Hematopoietic multipotent progenitor cell treated with erythropoietin and hydrocortisone succinate and interleukin-3 and kit ligand, for 6 days (in vitro differentiated cells): ENCODE measurements at regions not wholly inside any gene's neighbourhood (a gene's known extent, or its start where the extent isn't known, plus 50 kb on each side); places are given as distances from the start of the nearest gene placed in this dataset.
"Not testable (repeated sequence)": the region's sequence is repeated elsewhere in the genome, so short reads cannot be mapped to it uniquely, and the experiment has no call there.

Source experiments
- DNase-seq: peaks from one replicate; pipeline ENCODE4 v3.0.0-alpha.2; 2015

DNA sequence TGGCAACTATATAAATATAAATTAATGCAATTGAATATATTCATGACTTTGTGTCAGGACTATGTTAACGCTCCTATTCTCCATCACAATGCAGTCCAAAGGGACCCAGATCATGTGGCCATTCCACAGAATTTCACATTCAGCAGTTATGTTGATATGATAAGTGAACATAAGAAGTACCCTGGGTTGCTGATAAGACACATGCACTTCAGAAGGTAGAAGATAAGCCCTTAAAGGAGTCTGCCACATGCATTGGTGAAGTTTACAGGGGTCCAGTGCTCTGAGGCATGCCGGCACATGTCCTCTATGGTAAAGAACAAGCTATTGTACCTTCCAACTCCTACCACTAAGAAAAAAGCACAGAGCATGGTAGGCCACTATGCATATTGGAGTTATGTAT, 76.4 kb downstream of the PHAX start:
- DNase-seq = peak; percentile 85

DNA sequence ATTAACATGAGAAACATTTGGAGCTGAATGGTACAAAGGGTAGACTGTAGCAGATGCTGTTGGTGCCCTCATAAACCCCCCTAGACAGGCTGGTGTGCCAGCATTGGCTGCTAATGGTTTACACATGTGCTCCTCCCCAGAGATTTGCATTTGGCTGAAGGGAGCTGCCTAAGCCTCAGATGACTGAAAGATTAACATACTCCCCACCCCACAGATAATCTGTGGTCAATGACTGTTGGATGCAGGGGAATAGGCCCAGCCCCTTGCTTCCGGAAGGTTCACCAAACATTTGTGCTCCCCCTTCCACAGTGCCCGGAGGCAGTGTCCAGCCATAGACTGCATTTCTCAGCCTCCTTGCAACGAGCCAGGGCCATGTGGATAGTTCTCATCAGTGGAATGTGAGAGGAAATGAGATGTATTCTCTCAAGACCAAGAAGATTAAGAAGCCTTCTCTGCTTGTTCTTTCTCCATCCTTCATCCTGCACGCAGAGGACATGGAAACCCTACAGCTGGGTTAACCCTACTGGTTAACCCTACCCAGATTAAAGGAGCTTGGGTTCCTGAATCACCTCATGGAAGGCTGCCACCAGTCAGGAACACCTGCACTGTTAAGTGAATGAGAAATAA, 79.6 kb downstream of the PHAX start:
- peak; percentile 95 for DNase-seq

DNA sequence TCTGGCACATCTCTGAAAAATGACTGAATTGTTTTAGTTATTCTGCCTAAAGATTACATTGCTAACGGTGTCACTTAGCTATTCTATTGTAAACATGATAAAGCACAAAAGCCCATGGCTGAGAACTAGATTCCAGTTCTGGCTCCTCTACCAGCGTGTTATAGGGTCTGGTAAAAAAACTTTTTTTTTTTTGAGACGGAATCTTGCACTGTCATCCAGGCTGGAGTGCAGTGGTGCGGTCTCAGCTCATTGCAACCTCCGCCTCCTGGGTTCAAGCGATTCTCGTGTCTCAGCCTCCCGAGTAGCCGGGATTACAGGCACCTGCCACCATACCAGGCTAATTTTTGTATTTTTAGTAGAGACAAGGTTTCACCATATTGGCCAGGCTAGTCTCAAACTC, 80.6 kb downstream of the PHAX start:
- DNase-seq = not testable (repeated sequence)

DNA sequence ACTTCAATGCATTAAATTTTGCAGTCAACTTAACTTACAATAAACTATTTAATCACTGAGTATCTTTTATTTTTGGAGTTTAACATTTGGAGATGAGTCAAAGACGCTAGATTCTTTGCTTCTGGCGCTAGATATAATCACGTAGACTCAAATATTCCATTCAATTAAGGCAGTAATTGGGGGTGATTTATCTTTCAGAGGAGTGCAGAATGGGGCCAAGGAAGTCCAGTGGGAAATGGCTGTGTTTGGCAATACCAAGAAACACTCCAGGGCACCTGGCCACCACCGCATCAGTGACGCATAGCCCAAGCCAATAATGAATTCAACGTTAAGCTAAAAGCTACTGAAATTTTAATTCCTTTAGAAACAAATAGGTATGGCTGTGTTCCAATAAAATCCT, 81.2 kb downstream of the PHAX start:
- DNase-seq = no peak

- DNase-seq = no peak
These were observed 82.1 kb downstream of the PHAX start for GRCh38 chr5:126682856-126683255.

DNA sequence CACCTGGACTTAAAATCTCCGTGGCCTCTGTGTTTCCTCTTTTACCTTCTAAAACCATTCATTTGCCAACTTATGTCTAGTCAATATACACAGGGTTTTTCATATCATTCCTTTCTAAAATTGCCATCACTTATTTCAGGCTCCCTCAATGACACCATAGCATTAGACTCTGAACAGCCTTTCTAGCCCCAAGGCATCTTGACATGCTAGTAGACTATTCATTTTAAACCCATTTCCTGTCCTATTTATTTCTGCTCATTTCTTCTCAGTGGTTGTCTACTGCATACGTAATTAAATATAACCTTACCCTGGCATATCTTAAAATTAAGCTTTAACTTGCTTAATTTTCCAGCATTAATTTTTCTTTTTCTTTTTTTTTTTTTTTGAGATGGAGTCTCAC, 83.2 kb downstream of the PHAX start:
- DNase-seq = no peak

DNA sequence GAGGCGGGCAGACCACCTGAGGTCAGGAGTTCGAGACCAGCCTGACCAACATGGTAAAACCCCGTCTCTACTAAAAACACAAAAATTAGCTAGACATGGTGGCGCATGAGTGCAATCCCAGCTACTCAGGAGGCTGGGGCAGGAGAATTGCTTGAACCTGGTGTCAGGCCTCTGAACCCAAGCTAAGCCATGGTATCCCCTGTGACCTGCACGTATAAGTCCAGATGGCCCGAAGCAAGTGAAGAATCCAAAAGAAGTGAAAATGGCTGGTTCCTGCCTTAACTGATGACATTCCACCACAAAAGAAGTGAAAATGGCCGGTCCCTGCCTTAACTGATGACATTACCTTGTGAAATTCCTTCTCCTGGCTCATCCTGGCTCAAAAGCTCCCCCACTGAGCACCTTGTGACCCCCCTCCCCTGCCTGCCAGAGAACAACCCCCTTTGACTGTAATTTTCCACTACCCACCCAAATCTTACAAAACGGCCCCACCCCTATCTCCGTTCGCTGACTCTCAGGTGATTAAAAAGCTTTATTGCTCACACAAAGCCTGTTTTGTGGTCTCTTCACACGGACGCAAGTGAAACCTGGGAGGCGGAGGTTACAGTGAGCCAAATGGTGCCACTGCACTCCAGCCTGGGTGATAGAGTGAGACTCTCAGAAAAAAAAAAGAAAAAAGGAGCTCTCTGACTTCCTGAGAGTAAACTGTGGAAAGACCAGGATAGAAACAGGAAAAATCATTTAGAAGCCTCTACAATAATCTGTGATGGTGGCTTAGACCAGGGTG, 84.1 kb downstream of the PHAX start:
- not testable (repeated sequence) for DNase-seq

DNA sequence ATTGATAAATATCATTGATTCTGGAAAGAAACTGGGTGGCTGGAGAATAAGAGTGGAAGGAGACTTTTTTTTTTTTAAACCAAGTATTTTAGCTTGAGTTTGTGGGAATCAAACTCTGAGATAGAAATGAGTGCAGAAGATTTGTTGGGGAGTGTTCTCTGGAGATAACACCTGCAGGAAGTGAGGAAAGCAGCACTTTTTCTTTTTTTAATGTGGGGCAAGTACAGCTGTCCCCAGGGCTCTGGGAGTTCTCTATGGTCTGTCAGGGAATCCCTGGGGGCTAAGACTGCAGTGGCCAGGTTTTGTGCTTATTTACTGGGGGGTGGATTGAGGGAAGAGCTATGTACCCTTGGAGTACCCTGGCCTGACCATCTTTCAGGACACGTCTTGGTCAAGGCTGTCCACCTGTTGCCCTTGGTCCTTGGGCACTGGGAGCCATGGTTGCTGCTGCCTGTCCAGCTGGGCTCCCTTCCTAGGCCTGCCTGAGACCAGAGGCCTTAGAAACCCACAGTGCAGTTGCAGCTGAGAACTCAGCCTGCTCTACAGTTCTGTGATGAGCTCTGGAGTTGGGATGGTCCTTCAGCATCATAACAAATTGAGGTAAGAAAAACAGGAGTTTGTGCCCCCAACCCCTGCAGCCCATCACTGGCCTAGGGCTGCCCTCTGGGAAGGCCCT, 85.8 kb downstream of the PHAX start:
- DNase-seq = peak; percentile 70

DNA sequence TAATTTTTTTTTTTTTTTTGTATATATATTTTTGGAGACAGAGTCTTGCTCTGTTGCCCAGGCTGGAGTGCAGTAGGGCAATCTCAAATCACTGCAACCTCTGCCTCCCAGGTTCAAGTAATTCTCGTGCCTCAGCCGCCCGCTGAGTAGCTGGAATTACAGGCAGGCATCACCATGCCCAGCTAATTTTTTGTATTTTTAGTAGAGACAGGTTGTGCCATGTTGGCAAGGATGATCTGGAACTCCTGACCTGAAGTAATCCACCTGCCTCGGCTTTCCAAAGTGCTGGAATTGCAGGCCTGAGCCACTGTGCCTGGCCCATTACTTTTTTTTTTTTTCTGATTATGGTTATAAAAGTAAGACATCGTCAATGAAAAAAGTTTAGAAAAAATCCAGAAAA, 84.0 kb upstream of the LMNB1 start:
- DNase-seq = no peak

- DNase-seq = no peak
These were observed 83.1 kb upstream of the LMNB1 start for GRCh38 chr5:126693806-126694205.

DNA sequence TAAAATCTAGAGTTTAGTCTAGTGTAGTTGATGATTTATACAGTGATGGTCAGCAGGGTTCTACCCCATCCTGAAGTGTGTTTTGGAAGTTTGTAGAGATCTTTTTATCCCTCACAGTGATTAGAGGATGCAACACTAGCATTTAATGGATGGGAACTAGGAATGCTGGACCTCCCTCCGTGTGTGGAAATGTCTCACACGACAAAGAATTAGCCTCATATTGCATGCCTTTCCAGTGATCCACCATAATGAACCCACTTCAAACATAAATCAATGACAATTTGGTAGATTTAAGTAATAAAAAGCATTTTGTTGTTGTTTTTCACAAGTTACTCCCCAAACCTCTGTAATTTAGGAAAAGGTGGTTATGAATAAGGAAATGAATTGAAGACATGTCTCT, 82.5 kb upstream of the LMNB1 start:
- no peak for DNase-seq

DNA sequence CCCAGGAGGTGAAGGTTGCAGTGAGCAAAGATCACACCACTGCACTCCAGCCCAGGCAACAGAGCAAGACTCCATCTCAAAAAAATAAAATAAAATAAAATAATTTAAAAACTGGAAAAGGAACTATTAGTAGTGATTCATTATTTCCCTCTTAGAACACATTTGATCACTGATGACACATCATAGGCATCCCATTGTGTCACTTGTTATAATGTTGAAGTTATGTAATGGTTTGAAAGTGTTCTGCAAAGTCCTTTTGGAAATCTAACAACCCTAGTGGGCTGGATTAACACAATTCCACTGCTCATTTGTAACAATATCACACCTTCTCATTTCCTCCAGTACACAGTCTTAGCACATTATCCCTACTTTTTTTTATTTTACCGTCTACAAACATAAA, 81.8 kb upstream of the LMNB1 start:
- DNase-seq = no peak

DNA sequence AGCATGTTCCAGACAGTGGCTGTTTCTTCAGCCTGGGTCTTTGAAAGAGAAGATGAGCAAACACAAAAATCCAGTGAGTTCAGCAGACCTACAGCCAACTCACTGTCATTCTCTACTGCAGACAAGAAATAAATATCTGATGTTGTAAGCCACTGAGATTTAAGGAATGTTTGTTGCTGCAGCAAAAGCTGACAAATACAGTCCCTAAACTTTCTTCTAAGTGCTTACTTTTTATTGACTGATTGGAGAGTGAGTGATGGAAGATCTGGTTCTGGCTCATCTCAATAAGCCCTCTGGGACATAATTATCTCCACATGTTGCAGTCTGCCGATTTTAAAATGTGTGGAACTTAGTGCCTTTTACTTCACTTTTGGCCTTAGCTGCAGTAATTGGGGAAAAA, 69.9 kb upstream of the LMNB1 start:
- no peak for DNase-seq

- no peak for DNase-seq
These were observed 61.2 kb upstream of the LMNB1 start for GRCh38 chr5:126715765-126716164.

- no peak for DNase-seq
These were observed 60.1 kb upstream of the LMNB1 start for GRCh38 chr5:126716861-126717260.

DNA sequence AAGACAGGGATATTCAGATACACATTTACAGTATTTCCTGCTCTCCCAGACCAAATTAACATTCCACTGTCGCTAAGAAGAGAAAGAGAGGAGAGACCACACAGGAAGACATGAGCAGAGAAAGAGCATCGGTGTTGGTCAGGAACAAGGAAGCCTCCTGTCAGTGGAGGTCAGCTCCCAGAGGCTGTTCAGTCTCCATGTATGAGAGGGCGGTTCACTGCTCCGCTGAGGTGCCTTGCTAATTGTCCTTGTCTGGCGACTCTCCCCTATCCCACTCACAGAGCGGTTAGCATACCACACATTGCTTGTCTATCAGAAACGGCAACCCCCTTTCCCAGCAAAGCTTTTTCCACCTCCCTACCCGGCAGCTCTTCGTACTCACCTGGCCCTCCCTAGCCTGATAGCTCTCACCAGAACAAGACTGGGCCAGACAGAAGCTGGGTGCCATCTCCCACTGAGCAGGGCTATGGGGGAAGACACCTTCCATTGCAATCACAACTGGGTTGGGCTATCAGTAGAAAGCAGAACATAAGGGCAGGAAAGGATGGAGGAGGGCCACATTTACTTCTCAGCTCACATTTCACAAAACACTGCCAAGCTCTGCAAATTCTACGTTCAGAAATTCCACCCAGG, 58.6 kb upstream of the LMNB1 start:
- no peak for DNase-seq

DNA sequence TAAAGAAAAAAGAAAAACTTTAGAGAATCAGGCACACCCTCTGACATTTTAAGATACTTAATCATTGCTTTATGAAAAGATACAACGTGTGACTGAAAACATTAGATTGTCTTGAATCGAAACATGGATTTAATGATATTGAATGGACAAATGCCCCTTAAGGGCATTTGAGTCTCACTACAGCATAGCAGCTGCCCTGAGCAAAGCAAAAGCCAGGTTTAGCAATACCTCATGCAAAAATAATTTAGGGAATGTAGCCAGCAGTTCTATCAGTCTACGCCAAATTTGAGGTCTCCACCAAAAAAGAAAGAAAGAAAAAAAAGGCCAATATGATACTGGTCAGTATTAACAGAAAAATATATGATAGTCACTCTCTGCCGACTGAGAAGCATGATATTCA, 56.6 kb upstream of the LMNB1 start:
- DNase-seq = no peak

GRCh38 chr5:126723643-126724042, 53.3 kb upstream of the LMNB1 start:
- DNase-seq = no peak
